Ishikawa (cell line): ENCODE measurements at regions not wholly inside any gene's neighbourhood (a gene's known extent, or its start where the extent isn't known, plus 50 kb on each side); places are given as distances from the start of the nearest gene placed in this dataset.
A peak's percentile ranks its signal among the peaks of the same experiment; 100 is the strongest.

Source experiments
- CEBPB ChIP-seq: IDR thresholded peaks from 2 replicates; pipeline ENCODE4 v1.6.1; 2012
- CREB1 ChIP-seq: IDR thresholded peaks from 2 replicates; pipeline ENCODE4 v1.6.1; 2012; ENCODE audit warnings: low read depth
- EGR1 ChIP-seq: IDR thresholded peaks from 2 replicates; pipeline ENCODE4 v1.6.1; 2012
- EP300 ChIP-seq: IDR thresholded peaks from 2 replicates; pipeline ENCODE4 v1.6.1; 2012; ENCODE audit warnings: borderline replicate concordance
- FOXM1 ChIP-seq: IDR thresholded peaks from 2 replicates; pipeline ENCODE4 v1.6.1; 2012; ENCODE audit warnings: low read depth, borderline replicate concordance
- MAX ChIP-seq: IDR thresholded peaks from 2 replicates; pipeline ENCODE4 v1.6.1; 2012
- NFIC ChIP-seq: IDR thresholded peaks from 2 replicates; pipeline ENCODE4 v1.6.1; 2012
- RAD21 ChIP-seq: IDR thresholded peaks from 2 replicates; pipeline ENCODE4 v1.6.1; 2012; ENCODE audit warnings: low read depth
- REST ChIP-seq: IDR thresholded peaks from 2 replicates; pipeline ENCODE4 v1.6.1; 2012; ENCODE audit warnings: low read depth, mild to moderate bottlenecking
- TAF1 ChIP-seq: IDR thresholded peaks from 2 replicates; pipeline ENCODE4 v1.6.1; 2012; ENCODE audit warnings: low read depth, mild to moderate bottlenecking
- TCF12 ChIP-seq: IDR thresholded peaks from 2 replicates; pipeline ENCODE4 v1.6.1; 2012; ENCODE audit warnings: low read depth
- TEAD4 ChIP-seq: IDR thresholded peaks from 2 replicates; pipeline ENCODE4 v1.6.1; 2012
- USF1 ChIP-seq: IDR thresholded peaks from 2 replicates; pipeline ENCODE4 v1.6.1; 2012
- YY1 ChIP-seq: IDR thresholded peaks from 2 replicates; pipeline ENCODE4 v1.6.1; 2012; ENCODE audit warnings: low read depth
- ZBTB7A ChIP-seq: IDR thresholded peaks from 2 replicates; pipeline ENCODE4 v1.6.1; 2012; ENCODE audit warnings: low read depth

- TF ChIP-seq REST (no peak), TCF12 (no peak), EP300 (no peak), TAF1 (no peak), EGR1 (no peak), RAD21 (no peak), CREB1 (no peak), YY1 (no peak), MAX (no peak), FOXM1 (no peak)
Observed at GRCh38 chr9:91086657-91087461, 274.9 kb downstream of the AUH start.

- TF ChIP-seq YY1 (no peak), EP300 (no peak), RAD21 (no peak), CREB1 (no peak), TCF12 (no peak), NFIC (no peak), USF1 (no peak), MAX (no peak), CEBPB (no peak)
Observed at GRCh38 chr9:91087462-91087759, 274.3 kb downstream of the AUH start.

- no peak for TF ChIP-seq FOXM1
- peak; percentile 47 for TF ChIP-seq RAD21
Observed at GRCh38 chr9:91089405-91090129, 272.2 kb downstream of the AUH start.

GRCh38 chr9:91090130-91090410, 271.6 kb downstream of the AUH start:
- no peak for TF ChIP-seq TEAD4
- no peak for TF ChIP-seq REST

- no peak for TF ChIP-seq TCF12
- no peak for TF ChIP-seq CEBPB
- no peak for TF ChIP-seq EP300
- no peak for TF ChIP-seq USF1
- no peak for TF ChIP-seq EGR1
Observed at GRCh38 chr9:91092214-91092613, 269.5 kb downstream of the AUH start.

GRCh38 chr9:91094324-91095088, 267.2 kb downstream of the AUH start:
- TF ChIP-seq EP300 (no peak), CEBPB (no peak), NFIC (no peak), TAF1 (no peak), USF1 (no peak), FOXM1 (no peak), TCF12 (no peak), RAD21 (no peak), ZBTB7A (no peak), REST (no peak)
